Left ventricle myocardium inferior (tissue), 1 donor: ENCODE measurements at regions not wholly inside any gene's neighbourhood (a gene's known extent, or its start where the extent isn't known, plus 50 kb on each side); places are given as distances from the start of the nearest gene placed in this dataset.
A peak's percentile ranks its signal among the peaks of the same experiment; 100 is the strongest.
"Not testable (repeated sequence)": the region's sequence is repeated elsewhere in the genome, so short reads cannot be mapped to it uniquely, and the experiment has no call there.

ENCODE experiments used
- DNase-seq: peaks from one replicate; pipeline ENCODE4 v3.0.0-alpha.2; 2020
- H3K27ac ChIP-seq: fragments of 200-600 bp; replicated peaks from 2 replicates; pipeline ENCODE4 v1.8.0; 2021
- H3K27me3 ChIP-seq: fragments of 200-600 bp; 2 replicates; pipeline ENCODE4 v1.8.0; 2021; ENCODE audit warnings: low read depth
- H3K36me3 ChIP-seq: fragments of 200-600 bp; 2 replicates; pipeline ENCODE4 v1.8.0; 2021
- H3K4me1 ChIP-seq: fragments of 200-600 bp; 2 replicates; pipeline ENCODE4 v1.8.0; 2021
- H3K4me3 ChIP-seq: fragments of 200-600 bp; 2 replicates; pipeline ENCODE4 v1.8.0; 2021; ENCODE audit warnings: mild to moderate bottlenecking, moderate library complexity
- H3K9me3 ChIP-seq: fragments of 200-600 bp; replicated peaks from 2 replicates; pipeline ENCODE4 v1.8.0; 2021
- CTCF ChIP-seq: fragments of 200-600 bp; IDR thresholded peaks from 2 replicates; pipeline ENCODE4 v1.8.0; 2021; ENCODE audit warnings: antibody characterized with exemption, mild to moderate bottlenecking, borderline replicate concordance
- intact Hi-C: fragments of 100-400 bp; cut with micrococcal nuclease; formaldehyde crosslinking; loops from one replicate; pipeline ENCODE4 v1.11.0; 2022
- donor health status: DM: no; HTN: yes; CAD: no; lungs with severe emphysema.

GRCh38 chr18:51345848-51346391, 148.4 kb upstream of the MEX3C start:
- Histone ChIP-seq H3K27ac (no peak overlapping the region), H3K4me3 (no peak overlapping the region), H3K36me3 (no peaks in the 10 kb centered on the region), H3K4me1 (no peaks in the 10 kb centered on the region), H3K9me3 (peaks cover 12% of the 10 kb centered on the region), H3K27me3 (peaks cover 8% of the 10 kb centered on the region)
- TF ChIP-seq CTCF: no peak
- intact Hi-C loops: no loop called here
- no peak for DNase-seq

GRCh38 chr18:51346404-51346803, 148.9 kb upstream of the MEX3C start:
- no peak overlapping the region for H3K27ac ChIP-seq
- intact Hi-C loops: no loop called here
- H3K4me3 ChIP-seq: no peak overlapping the region
- peaks cover 8% of the 10 kb centered on the region for H3K27me3 ChIP-seq
- DNase-seq: no peak
- H3K9me3 ChIP-seq: peaks cover 12% of the 10 kb centered on the region
- no peaks in the 10 kb centered on the region for H3K4me1 ChIP-seq
- TF ChIP-seq CTCF: no peak
- H3K36me3 ChIP-seq: no peaks in the 10 kb centered on the region

GRCh38 chr18:51350081-51350480, 152.6 kb upstream of the MEX3C start:
- intact Hi-C loops: no loop called here
- no peaks in the 10 kb centered on the region for H3K36me3 ChIP-seq
- DNase-seq: no peak
- TF ChIP-seq CTCF: no peak
- no peaks in the 10 kb centered on the region for H3K4me1 ChIP-seq
- peaks cover 8% of the 10 kb centered on the region for H3K27me3 ChIP-seq
- H3K27ac ChIP-seq: no peak overlapping the region
- H3K9me3 ChIP-seq: peaks cover 3% of the 10 kb centered on the region
- no peak overlapping the region for H3K4me3 ChIP-seq

- TF ChIP-seq CTCF: no peak
- intact Hi-C loops: no loop called here
- no peak for DNase-seq
- Histone ChIP-seq H3K27me3 (no peaks in the 10 kb centered on the region), H3K36me3 (no peaks in the 10 kb centered on the region), H3K4me1 (peaks cover under 1% of the 10 kb centered on the region), H3K4me3 (no peak overlapping the region), H3K27ac (no peak overlapping the region), H3K9me3 (no peaks in the 10 kb centered on the region)
Observed at GRCh38 chr18:51355841-51356240, 158.4 kb upstream of the MEX3C start.

GRCh38 chr18:51360301-51360700, 162.8 kb upstream of the MEX3C start:
- H3K9me3 ChIP-seq, intact Hi-C loops, H3K36me3 ChIP-seq: not testable (repeated sequence)

GRCh38 chr18:51361130-51361860, 163.8 kb upstream of the MEX3C start:
- no peak for DNase-seq
- H3K27ac ChIP-seq: peak overlapping the region; percentile 77
- no peak for TF ChIP-seq CTCF
- peaks cover 16% of the 10 kb centered on the region for H3K4me1 ChIP-seq
- intact Hi-C loops: no loop called here
- H3K9me3 ChIP-seq: no peaks in the 10 kb centered on the region
- H3K27me3 ChIP-seq: no peaks in the 10 kb centered on the region
- H3K36me3 ChIP-seq: no peaks in the 10 kb centered on the region
- H3K4me3 ChIP-seq: no peak overlapping the region

More at GRCh38 chr18:51360301-51360700, 162.8 kb upstream of the MEX3C start:
- H3K4me1 ChIP-seq: peaks cover 16% of the 10 kb centered on the region
- not testable (repeated sequence) for H3K27me3 ChIP-seq, H3K4me3 ChIP-seq, H3K27ac ChIP-seq, DNase-seq
